ENCODE measurements at regions not wholly inside any gene's neighbourhood (a gene's known extent, or its start where the extent isn't known, plus 50 kb on each side); places are given as distances from the start of the nearest gene placed in this dataset.
"Not testable (repeated sequence)": the region's sequence is repeated elsewhere in the genome, so short reads cannot be mapped to it uniquely, and the experiment has no call there.

GRCh38 chr20:52004715-52005114 is 186.9 kb downstream of the ZFP64 start:
- ATAC-seq = no peak

GRCh38 chr20:52004018-52004417 is 187.6 kb downstream of the ZFP64 start:
- ATAC-seq = no peak

GRCh38 chr20:52003415-52003814 is 188.2 kb downstream of the ZFP64 start:
- no peak for ATAC-seq

- no peak for ATAC-seq
These were observed 189.4 kb downstream of the ZFP64 start for GRCh38 chr20:52001999-52002666.

- ATAC-seq = not testable (repeated sequence)
These were observed 194.2 kb downstream of the ZFP64 start for GRCh38 chr20:51997281-51997936.

- ATAC-seq = no peak
These were observed 193.2 kb upstream of the SALL4 start for GRCh38 chr20:51995551-51995951.

GRCh38 chr20:51994751-51995417 is 192.6 kb upstream of the SALL4 start:
- ATAC-seq = no peak

GRCh38 chr20:51987812-51988211 is 185.5 kb upstream of the SALL4 start:
- ATAC-seq = no peak

GRCh38 chr20:51985013-51985415 is 182.7 kb upstream of the SALL4 start:
- ATAC-seq = peak; percentile 97

- no peak for ATAC-seq
These were observed 178.0 kb upstream of the SALL4 start for GRCh38 chr20:51980277-51980676.

- ATAC-seq = no peak
These were observed 176.9 kb upstream of the SALL4 start for GRCh38 chr20:51979226-51979625.

- ATAC-seq = peak; percentile 91
These were observed 175.8 kb upstream of the SALL4 start for GRCh38 chr20:51978070-51978501.

- no peak for ATAC-seq
These were observed 169.7 kb upstream of the SALL4 start for GRCh38 chr20:51972056-51972455.

- no peak for ATAC-seq
These were observed 168.5 kb upstream of the SALL4 start for GRCh38 chr20:51970858-51971257.

- ATAC-seq = no peak
These were observed 166.9 kb upstream of the SALL4 start for GRCh38 chr20:51969191-51969590.

GRCh38 chr20:51968151-51968550 is 165.8 kb upstream of the SALL4 start:
- ATAC-seq = no peak

GRCh38 chr20:51966296-51966971 is 164.1 kb upstream of the SALL4 start:
- peak; percentile 57 for ATAC-seq

- ATAC-seq = no peak
These were observed 159.8 kb upstream of the SALL4 start for GRCh38 chr20:51961964-51962761.

- no peak for ATAC-seq
These were observed 157.8 kb upstream of the SALL4 start for GRCh38 chr20:51960047-51960675.

- no peak for ATAC-seq
These were observed 156.8 kb upstream of the SALL4 start for GRCh38 chr20:51959066-51959542.
